Esophagus (tissue), 2 donors: ENCODE measurements at regions not wholly inside any gene's neighbourhood (a gene's known extent, or its start where the extent isn't known, plus 50 kb on each side); places are given as distances from the start of the nearest gene placed in this dataset.
"Not testable (repeated sequence)": the region's sequence is repeated elsewhere in the genome, so short reads cannot be mapped to it uniquely, and the experiment has no call there.

Experiments
- H3K27ac ChIP-seq, 2 donors: one replicate each; pipeline ENCODE4 v1.5.1; 2013; ENCODE audit warnings: low read depth in 2 of 2, mild to moderate bottlenecking in 2 of 2, inconsistent platforms in 1 of 2, low read length in 1 of 2, moderate library complexity in 1 of 2
- H3K27me3 ChIP-seq, 2 donors: one replicate each; pipeline ENCODE4 v1.6.1; 2013; ENCODE audit warnings: low read length in 2 of 2, control low read depth in 1 of 2, mild to moderate bottlenecking in 1 of 2; ENCODE audit not compliant: insufficient read depth in 2 of 2, control insufficient read depth in 1 of 2
- H3K36me3 ChIP-seq, 2 donors: one replicate each; pipeline ENCODE4 v1.6.1; 2013; ENCODE audit warnings: low read length in 1 of 2; ENCODE audit not compliant: control insufficient read depth in 2 of 2, insufficient read depth in 2 of 2
- H3K4me1 ChIP-seq, 2 donors: one replicate each; pipeline ENCODE4 v1.6.1; 2013; ENCODE audit warnings: low read length in 1 of 2; ENCODE audit not compliant: control insufficient read depth in 2 of 2, insufficient read depth in 2 of 2
- H3K4me3 ChIP-seq, 2 donors: one replicate each; pipeline ENCODE4 v1.5.1; 2013; ENCODE audit warnings: low read length in 2 of 2, mild to moderate bottlenecking in 2 of 2, low read depth in 1 of 2, moderate library complexity in 1 of 2
- H3K9me3 ChIP-seq, 2 donors: one replicate each; pipeline ENCODE4 v1.6.1; 2013; ENCODE audit warnings: mild to moderate bottlenecking in 2 of 2, low read depth in 1 of 2, low read length in 1 of 2, moderate library complexity in 1 of 2; ENCODE audit not compliant: control insufficient read depth in 2 of 2, insufficient read depth in 1 of 2
- WGBS, 2 donors: extraction: QIAGEN DNeasy Blood & Tissue Kit; methylation state at CpG; one replicate each; pipeline ENCODE4 v1.1.7; 2013; 5-methylcytosine and 5-hydroxymethylcytosine counted together
- donor health status: healthy with polysubstance abuse.
- donor health status: Bipolar disorder and iron deficiency.

GRCh38 chr5:174793684-174794328 lies 69.4 kb downstream of the MSX2 start:
- no peak overlapping the region for H3K27ac ChIP-seq
- H3K4me1 ChIP-seq = no peaks in the 10 kb centered on the region
- peaks cover 0 to 2% of the 10 kb centered on the region in 2 donors for H3K27me3 ChIP-seq
- WGBS, 2 donors = 2% methylated on average over 31 of the region's 31 CpGs
- no peak overlapping the region for H3K4me3 ChIP-seq
- no peaks in the 10 kb centered on the region for H3K9me3 ChIP-seq
- no peaks in the 10 kb centered on the region for H3K36me3 ChIP-seq

- WGBS, 2 donors = 71 to 75% methylated on average over 6 of the region's 6 CpGs
- Histone ChIP-seq H3K4me3 (no peak overlapping the region), H3K27me3 (peaks cover 0 to 2% of the 10 kb centered on the region in 2 donors), H3K9me3 (no peaks in the 10 kb centered on the region), H3K4me1 (no peaks in the 10 kb centered on the region), H3K36me3 (no peaks in the 10 kb centered on the region), H3K27ac (no peak overlapping the region)
Observed at GRCh38 chr5:174793076-174793475, 68.7 kb downstream of the MSX2 start.

- H3K4me3 ChIP-seq, H3K4me1 ChIP-seq, H3K27me3 ChIP-seq, H3K36me3 ChIP-seq, H3K9me3 ChIP-seq, H3K27ac ChIP-seq: not testable (repeated sequence)
- WGBS, 2 donors = 53 to 62% methylated on average over 1 of the region's 1 CpG
Observed at GRCh38 chr5:174792265-174792664, 67.9 kb downstream of the MSX2 start.

GRCh38 chr5:174790906-174791305 lies 66.5 kb downstream of the MSX2 start:
- Histone ChIP-seq H3K9me3 (no peaks in the 10 kb centered on the region), H3K27me3 (no peaks in the 10 kb centered on the region), H3K4me1 (no peaks in the 10 kb centered on the region), H3K27ac (no peak overlapping the region), H3K36me3 (no peaks in the 10 kb centered on the region), H3K4me3 (no peak overlapping the region)
- WGBS, 2 donors = 51 to 57% methylated on average over 4 of the region's 4 CpGs

GRCh38 chr5:174789596-174789995 lies 65.2 kb downstream of the MSX2 start:
- no peaks in the 10 kb centered on the region for H3K4me1 ChIP-seq
- H3K36me3 ChIP-seq = no peaks in the 10 kb centered on the region
- no peaks in the 10 kb centered on the region for H3K27me3 ChIP-seq
- no peaks in the 10 kb centered on the region for H3K9me3 ChIP-seq
- no peak overlapping the region for H3K4me3 ChIP-seq
- 85 to 91% methylated on average over 4 of the region's 4 CpGs for WGBS, 2 donors
- no peak overlapping the region for H3K27ac ChIP-seq

- no peaks in the 10 kb centered on the region for H3K9me3 ChIP-seq
- 84 to 85% methylated on average over 5 of the region's 5 CpGs for WGBS, 2 donors
- H3K4me3 ChIP-seq = no peak overlapping the region
- no peak overlapping the region for H3K27ac ChIP-seq
- H3K4me1 ChIP-seq = no peaks in the 10 kb centered on the region
- no peaks in the 10 kb centered on the region for H3K36me3 ChIP-seq
- H3K27me3 ChIP-seq = no peaks in the 10 kb centered on the region
Observed at GRCh38 chr5:174785120-174785680, 60.8 kb downstream of the MSX2 start.
